Astrocyte (in vitro differentiated cells and primary cell): ENCODE measurements at regions not wholly inside any gene's neighbourhood (a gene's known extent, or its start where the extent isn't known, plus 50 kb on each side); places are given as distances from the start of the nearest gene placed in this dataset.

Experiments
- DNase-seq: peaks from one replicate; pipeline ENCODE4 v3.0.0-alpha.2; 2010; ENCODE audit warnings: low read depth
- FAIRE-seq: peaks from 2 replicates; lab custom pipeline; 2011; peaks lifted over from hg19 to GRCh38; lab: Jason Lieb, UNC
- H2AFZ ChIP-seq: 2 replicates; pipeline ENCODE4 v1.6.0; 2012; ENCODE audit warnings: low read depth, low read length, inconsistent platforms
- H3K27ac ChIP-seq: 2 replicates; pipeline ENCODE4 v1.5.1; 2011; ENCODE audit warnings: low read depth, low read length, inconsistent platforms
- H3K27me3 ChIP-seq: 2 replicates; pipeline ENCODE4 v1.6.0; 2011; ENCODE audit warnings: low read length, inconsistent platforms; ENCODE audit not compliant: insufficient read depth
- H3K36me3 ChIP-seq: 2 replicates; pipeline ENCODE4 v1.5.1; 2011; ENCODE audit warnings: low read length, inconsistent platforms; ENCODE audit not compliant: insufficient read depth
- H3K4me1 ChIP-seq: 2 replicates; pipeline ENCODE4 v1.5.1; 2011; ENCODE audit warnings: low read length, inconsistent platforms; ENCODE audit not compliant: insufficient read depth
- H3K4me2 ChIP-seq: 2 replicates; pipeline ENCODE4 v1.6.0; 2012; ENCODE audit warnings: low read length, inconsistent platforms
- H3K4me3 ChIP-seq: 2 replicates; pipeline ENCODE4 v1.5.1; 2011; ENCODE audit warnings: low read depth, mild to moderate bottlenecking, low read length, inconsistent platforms; ENCODE audit not compliant: insufficient read depth
- H3K79me2 ChIP-seq: 2 replicates; pipeline ENCODE4 v1.6.0; 2012; ENCODE audit warnings: mild to moderate bottlenecking, low read length, inconsistent platforms; ENCODE audit not compliant: insufficient read depth
- H3K9ac ChIP-seq: 2 replicates; pipeline ENCODE4 v1.6.0; 2012; ENCODE audit warnings: mild to moderate bottlenecking, low read length, inconsistent platforms
- H3K9me3 ChIP-seq: 2 replicates; pipeline ENCODE4 v1.5.1; 2012; ENCODE audit warnings: low read depth, mild to moderate bottlenecking, low read length, inconsistent platforms; ENCODE audit not compliant: insufficient read depth
- H4K20me1 ChIP-seq: 2 replicates; pipeline ENCODE4 v1.6.0; 2012; ENCODE audit warnings: low read length, inconsistent platforms; ENCODE audit not compliant: insufficient read depth
- H3K27ac Mint-ChIP-seq: one replicate; pipeline ENCODE4 v1.8.0; 2021; ENCODE audit warnings: mild to moderate bottlenecking, mixed read lengths; ENCODE audit not compliant: unreplicated experiment
- H3K27me3 Mint-ChIP-seq: one replicate; pipeline ENCODE4 v1.8.0; 2021; ENCODE audit warnings: low read depth, mixed read lengths; ENCODE audit not compliant: unreplicated experiment
- H3K36me3 Mint-ChIP-seq: one replicate; pipeline ENCODE4 v1.8.0; 2021; ENCODE audit warnings: low read depth, mixed read lengths; ENCODE audit not compliant: unreplicated experiment
- H3K4me1 Mint-ChIP-seq: one replicate; pipeline ENCODE4 v1.8.0; 2021; ENCODE audit warnings: low read depth, mixed read lengths; ENCODE audit not compliant: unreplicated experiment
- H3K4me3 Mint-ChIP-seq: one replicate; pipeline ENCODE4 v1.8.0; 2021; ENCODE audit warnings: mild to moderate bottlenecking, moderate library complexity, mixed read lengths; ENCODE audit not compliant: unreplicated experiment
- H3K9me3 Mint-ChIP-seq: one replicate; pipeline ENCODE4 v1.8.0; 2021; ENCODE audit warnings: mild to moderate bottlenecking, mixed read lengths; ENCODE audit not compliant: unreplicated experiment
- EZH2 ChIP-seq: IDR thresholded peaks from 2 replicates; pipeline ENCODE4 v1.6.1; 2012; ENCODE audit warnings: mild to moderate bottlenecking, low read length, inconsistent platforms; ENCODE audit not compliant: insufficient read depth
- TF ChIP-seq, protein P1 (sequence below): IDR thresholded peaks from 2 replicates; pipeline ENCODE4 v1.5.1; 2011; ENCODE audit warnings: low read depth, mild to moderate bottlenecking, inconsistent platforms, low read length, moderate library complexity; ENCODE audit not compliant: insufficient read depth

DNA sequence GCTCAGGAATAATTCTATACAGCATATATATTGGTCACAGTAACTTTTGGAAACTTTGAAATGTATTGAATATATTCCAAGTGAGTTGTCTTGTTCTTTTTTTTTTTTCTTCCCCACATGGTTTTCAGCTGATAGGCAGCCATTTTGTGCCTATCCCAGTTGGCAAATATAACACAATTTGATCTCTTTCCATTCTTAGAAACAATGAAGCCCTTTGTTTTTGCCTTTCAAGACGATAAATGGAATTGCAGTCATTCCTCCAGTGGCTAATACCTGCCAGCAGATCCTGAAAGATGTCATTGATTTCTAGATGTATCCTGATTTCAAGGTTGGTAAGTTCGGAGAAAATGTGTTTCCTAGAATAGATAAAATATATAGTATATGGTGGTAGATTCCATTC, 951.1 kb upstream of the SLC10A2 start:
- Histone ChIP-seq H3K4me2 (no peak overlapping the region), H3K9me3 (no peaks in the 10 kb centered on the region), H3K27me3 (no peaks in the 10 kb centered on the region), H4K20me1 (no peaks in the 10 kb centered on the region), H3K4me1 (peaks cover 20% of the 10 kb centered on the region), H3K27ac (no peak overlapping the region), H3K9ac (no peak overlapping the region), H2AFZ (no peak overlapping the region), H3K79me2 (no peaks in the 10 kb centered on the region), H3K36me3 (no peaks in the 10 kb centered on the region), H3K4me3 (no peak overlapping the region)
- DNase-seq, result no peak
- H3K36me3 Mint-ChIP-seq, result no peaks in the 10 kb centered on the region
- no peaks in the 10 kb centered on the region for H3K9me3 Mint-ChIP-seq
- no peak for FAIRE-seq
- no peak overlapping the region for H3K4me3 Mint-ChIP-seq
- no peak overlapping the region for H3K27ac Mint-ChIP-seq
- H3K4me1 Mint-ChIP-seq, result peaks cover 9% of the 10 kb centered on the region
- no peaks in the 10 kb centered on the region for H3K27me3 Mint-ChIP-seq
- no peak for TF ChIP-seq EZH2
- TF ChIP-seq, protein P1, sequence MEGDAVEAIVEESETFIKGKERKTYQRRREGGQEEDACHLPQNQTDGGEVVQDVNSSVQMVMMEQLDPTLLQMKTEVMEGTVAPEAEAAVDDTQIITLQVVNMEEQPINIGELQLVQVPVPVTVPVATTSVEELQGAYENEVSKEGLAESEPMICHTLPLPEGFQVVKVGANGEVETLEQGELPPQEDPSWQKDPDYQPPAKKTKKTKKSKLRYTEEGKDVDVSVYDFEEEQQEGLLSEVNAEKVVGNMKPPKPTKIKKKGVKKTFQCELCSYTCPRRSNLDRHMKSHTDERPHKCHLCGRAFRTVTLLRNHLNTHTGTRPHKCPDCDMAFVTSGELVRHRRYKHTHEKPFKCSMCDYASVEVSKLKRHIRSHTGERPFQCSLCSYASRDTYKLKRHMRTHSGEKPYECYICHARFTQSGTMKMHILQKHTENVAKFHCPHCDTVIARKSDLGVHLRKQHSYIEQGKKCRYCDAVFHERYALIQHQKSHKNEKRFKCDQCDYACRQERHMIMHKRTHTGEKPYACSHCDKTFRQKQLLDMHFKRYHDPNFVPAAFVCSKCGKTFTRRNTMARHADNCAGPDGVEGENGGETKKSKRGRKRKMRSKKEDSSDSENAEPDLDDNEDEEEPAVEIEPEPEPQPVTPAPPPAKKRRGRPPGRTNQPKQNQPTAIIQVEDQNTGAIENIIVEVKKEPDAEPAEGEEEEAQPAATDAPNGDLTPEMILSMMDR, result no peak

DNA sequence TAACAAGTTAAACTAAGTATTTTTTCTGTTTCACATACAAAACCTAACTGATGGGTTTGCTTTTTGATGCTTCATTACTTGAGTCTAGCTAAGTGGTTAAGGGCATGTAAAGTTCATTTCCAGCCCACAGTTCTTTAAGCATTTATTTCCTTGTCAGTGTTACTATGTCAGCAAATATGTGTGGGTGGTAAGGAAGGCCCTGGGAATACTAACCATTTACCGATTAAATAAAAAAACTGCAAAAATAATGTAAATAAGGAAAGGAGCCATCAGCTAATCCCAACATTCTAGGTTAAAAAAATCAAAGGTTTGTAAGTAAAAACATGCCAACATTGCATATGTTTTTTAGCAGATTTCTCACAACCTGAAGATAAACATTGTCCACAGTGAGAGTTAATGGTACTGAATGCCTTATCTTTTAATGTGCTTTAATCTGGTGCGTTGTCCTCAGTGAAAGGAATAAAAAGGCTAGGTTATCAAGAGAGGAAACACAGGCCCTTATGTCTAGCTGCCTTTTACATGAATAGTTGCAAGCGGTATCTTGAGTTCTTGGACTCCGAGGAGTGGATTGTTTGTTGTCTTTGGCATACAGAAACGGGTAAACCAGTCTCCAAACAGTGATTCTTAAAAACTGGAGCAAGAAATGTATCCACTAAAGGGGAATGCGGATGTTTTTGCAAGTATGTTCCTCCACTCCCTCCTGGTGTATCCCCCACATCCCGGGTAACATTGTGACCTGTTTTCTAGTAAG, 949.6 kb upstream of the SLC10A2 start:
- Histone ChIP-seq H3K79me2 (no peaks in the 10 kb centered on the region), H3K9me3 (no peaks in the 10 kb centered on the region), H2AFZ (peak overlapping the region; percentile 7), H3K27me3 (no peaks in the 10 kb centered on the region), H3K27ac (peak overlapping the region; percentile 76), H3K4me1 (peaks cover 26% of the 10 kb centered on the region), H3K4me2 (peak overlapping the region; percentile 72), H3K4me3 (no peak overlapping the region), H3K36me3 (no peaks in the 10 kb centered on the region), H3K9ac (peak overlapping the region; percentile 48), H4K20me1 (no peaks in the 10 kb centered on the region)
- H3K36me3 Mint-ChIP-seq, result no peaks in the 10 kb centered on the region
- DNase-seq (peak; percentile 96), FAIRE-seq (no peak)
- no peak overlapping the region for H3K4me3 Mint-ChIP-seq
- H3K27me3 Mint-ChIP-seq, result no peaks in the 10 kb centered on the region
- TF ChIP-seq EZH2, result no peak
- TF ChIP-seq, protein P1, result no peak
- no peaks in the 10 kb centered on the region for H3K9me3 Mint-ChIP-seq
- H3K27ac Mint-ChIP-seq, result no peak overlapping the region
- H3K4me1 Mint-ChIP-seq, result peaks cover 9% of the 10 kb centered on the region
